GM21723 (cell line): ENCODE measurements at regions not wholly inside any gene's neighbourhood (a gene's known extent, or its start where the extent isn't known, plus 50 kb on each side); places are given as distances from the start of the nearest gene placed in this dataset.

ENCODE experiments used
- ATAC-seq: cut with Tn5 transposase; IDR thresholded peaks from one replicate; pipeline ENCODE4 v1.9.1; 2021; ENCODE audit warnings: mild to moderate bottlenecking, moderate library complexity; ENCODE audit not compliant: unreplicated experiment

DNA sequence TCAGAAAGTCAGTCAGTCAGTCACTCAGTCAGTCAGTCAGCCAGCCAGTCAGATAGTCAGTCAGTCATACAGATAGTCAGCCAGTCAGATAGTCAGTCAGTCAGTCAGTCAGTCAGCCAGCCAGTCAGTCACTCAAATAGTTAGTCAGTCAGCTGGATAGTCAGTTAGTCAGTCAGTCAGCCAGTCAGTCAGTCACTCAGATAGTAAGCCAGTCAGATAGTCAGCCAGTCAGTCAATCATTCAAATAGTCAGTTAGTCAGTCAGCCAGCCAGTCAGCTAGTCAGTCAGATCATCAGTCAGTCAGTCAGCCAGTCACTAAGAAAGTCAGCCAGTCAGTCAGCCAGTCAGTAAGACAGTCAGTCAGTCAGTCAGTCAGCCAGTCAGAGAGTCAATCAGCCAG is 477.1 kb downstream of the AGTPBP1 start:
- ATAC-seq, result no peak

GRCh38 chr9:85263288-85263687 is 478.5 kb downstream of the AGTPBP1 start:
- ATAC-seq, result no peak

DNA sequence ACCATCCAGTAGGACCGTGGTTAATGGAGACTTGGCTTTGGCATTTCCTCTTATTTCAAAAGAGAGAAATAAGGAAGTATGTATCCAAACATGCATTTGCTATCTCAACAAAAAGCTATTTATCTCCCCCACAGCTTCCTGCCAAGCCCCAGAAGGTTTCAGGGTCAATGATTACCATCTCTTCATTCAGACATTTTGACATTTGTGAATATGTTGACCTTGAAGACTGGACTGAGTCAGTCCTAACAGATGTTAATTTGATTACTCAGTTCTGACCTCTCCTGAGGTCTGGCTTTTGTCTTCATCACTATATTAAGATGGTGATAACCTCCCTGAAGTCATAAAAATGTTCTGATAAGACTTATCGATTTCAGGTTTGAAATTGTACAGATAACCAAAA is 479.4 kb downstream of the AGTPBP1 start:
- ATAC-seq, result no peak

- ATAC-seq, result no peak
Measured at GRCh38 chr9:85260275-85260845, 481.4 kb downstream of the AGTPBP1 start.

DNA sequence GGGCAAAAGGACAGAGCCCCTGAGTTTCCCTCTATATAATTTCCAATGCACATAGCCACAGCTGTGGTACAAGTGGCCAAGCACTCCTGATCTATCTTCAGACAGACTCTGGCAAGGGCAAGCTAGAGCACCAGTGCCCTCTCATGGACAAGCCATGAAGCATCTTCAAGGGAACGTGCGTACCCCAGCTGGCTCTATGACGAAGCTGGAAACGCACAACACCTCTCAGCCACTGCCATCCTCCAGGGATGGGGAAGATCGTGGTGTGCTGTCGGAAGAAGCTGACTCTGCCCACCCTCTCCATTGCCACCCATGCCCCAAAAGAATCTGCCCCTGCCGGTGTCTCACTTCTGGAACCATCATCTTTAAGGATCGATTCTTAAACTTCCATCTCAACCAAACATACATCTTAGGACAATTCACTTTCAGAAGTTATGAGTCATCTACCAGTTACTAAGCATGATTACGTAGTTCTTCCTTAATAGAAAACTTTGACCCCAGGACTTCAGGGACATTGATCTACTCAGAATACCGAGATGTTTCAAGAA is 482.9 kb downstream of the AGTPBP1 start:
- ATAC-seq, result no peak

- ATAC-seq, result no peak
Measured at GRCh38 chr9:85258236-85258635, 483.5 kb downstream of the AGTPBP1 start.

GRCh38 chr9:85249313-85249621 is 492.5 kb downstream of the AGTPBP1 start:
- no peak for ATAC-seq

DNA sequence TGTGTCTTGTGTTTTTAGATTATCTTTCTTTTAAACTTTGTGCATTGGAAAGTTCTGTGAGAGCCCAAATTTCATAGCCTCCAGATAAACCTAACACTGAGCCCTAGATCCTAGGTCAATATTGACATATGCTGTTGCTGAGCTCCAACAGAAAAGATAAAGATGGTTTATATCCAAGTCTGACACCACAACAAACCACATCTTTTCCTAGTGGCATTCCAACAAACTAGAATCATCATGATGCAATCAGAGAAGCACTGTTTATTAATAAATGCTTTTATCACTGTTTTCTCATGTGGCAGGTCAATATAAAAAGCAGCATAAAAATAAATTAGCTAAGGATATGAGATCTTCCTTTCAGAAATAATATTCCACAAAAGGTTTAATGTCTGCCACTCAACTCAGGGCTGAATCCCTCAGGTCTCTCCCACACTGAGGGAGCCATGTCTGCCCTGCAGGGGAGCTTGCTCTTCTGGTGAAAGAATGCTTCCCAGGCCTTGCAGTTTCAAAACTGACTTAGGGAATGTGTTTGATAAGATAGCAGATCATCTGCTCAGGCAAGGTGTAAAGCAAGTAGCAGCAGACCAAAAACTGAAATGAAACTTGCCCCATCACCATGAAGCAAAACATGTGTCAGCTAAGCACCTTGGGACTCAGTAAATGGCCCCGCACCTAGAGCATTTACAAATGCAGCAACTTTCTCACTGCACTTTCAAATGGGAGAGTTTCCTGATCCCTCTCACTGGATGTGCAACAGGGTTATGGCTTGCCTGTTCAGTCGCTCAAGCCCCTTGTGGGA is 493.0 kb downstream of the AGTPBP1 start:
- no peak for ATAC-seq

GRCh38 chr9:85246541-85246940 is 495.2 kb downstream of the AGTPBP1 start:
- no peak for ATAC-seq

GRCh38 chr9:85244856-85245255 is 496.9 kb downstream of the AGTPBP1 start:
- ATAC-seq, result no peak

- ATAC-seq, result no peak
Measured at GRCh38 chr9:85243977-85244376, 497.8 kb downstream of the AGTPBP1 start.

- no peak for ATAC-seq
Measured at GRCh38 chr9:85237478-85237877, 504.3 kb downstream of the AGTPBP1 start.

GRCh38 chr9:85230081-85230480 is 511.7 kb downstream of the AGTPBP1 start:
- no peak for ATAC-seq

- no peak for ATAC-seq
Measured at GRCh38 chr9:85228111-85228855, 513.5 kb downstream of the AGTPBP1 start.

DNA sequence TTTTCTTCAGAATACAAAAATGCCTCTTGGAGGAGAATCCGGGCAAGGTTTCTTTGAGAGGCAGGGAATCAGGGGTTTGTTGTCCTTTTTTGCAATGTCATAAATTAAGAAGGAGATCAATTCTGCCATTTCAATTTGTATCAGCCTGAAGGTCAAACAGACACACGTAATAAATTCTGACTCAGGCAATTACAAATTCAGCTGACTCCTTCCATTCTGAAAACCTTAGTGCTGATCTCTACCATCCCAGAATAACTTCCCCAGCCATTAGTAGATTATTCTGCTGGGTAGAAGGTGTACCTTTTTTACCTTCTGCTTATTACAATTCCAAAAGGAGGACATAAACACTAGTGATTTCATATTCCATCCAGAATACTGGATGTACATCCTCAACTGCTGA is 516.6 kb downstream of the AGTPBP1 start:
- ATAC-seq, result no peak

- ATAC-seq, result no peak
Measured at GRCh38 chr9:85224729-85225128, 517.0 kb downstream of the AGTPBP1 start.

DNA sequence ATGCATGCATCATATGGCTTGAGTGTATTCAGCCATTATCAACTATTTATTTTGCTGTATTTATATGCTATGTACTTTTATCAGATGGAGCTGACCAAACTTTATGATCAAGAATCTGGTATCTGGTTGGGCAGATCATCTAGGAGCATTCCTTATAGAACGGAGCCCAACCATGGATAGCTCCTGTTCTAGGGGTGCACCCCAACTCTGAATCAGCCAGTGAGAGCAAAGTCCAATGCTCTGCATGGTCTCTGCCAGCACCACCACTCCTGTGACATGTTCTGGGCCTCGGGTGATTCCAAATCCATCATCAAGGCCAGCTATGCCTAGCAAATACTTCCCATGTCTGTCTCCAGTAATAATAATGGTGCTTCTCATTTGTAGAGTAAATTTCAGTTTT is 517.5 kb downstream of the AGTPBP1 start:
- no peak for ATAC-seq

- no peak for ATAC-seq
Measured at GRCh38 chr9:85223506-85224125, 518.1 kb downstream of the AGTPBP1 start.

- no peak for ATAC-seq
Measured at GRCh38 chr9:85216601-85217000, 525.2 kb downstream of the AGTPBP1 start.

DNA sequence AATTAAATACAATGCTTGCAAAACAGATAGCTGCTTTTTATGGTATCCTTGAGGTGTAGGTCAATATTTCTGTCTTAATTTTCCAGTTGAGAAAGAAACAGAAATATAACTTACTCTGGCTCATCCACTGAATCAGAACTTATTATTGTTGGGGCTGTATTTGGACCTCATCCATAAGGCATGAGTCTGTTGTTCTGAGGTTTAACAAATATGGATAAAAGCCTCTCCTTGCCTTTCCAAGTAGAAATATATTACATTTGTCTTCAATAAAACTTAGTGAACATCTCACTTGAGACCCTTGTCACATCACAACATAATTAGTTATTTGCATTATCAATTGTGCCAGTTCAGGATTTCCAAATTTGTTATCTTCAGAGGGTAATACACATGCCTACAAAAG is 525.8 kb downstream of the AGTPBP1 start:
- ATAC-seq, result no peak

DNA sequence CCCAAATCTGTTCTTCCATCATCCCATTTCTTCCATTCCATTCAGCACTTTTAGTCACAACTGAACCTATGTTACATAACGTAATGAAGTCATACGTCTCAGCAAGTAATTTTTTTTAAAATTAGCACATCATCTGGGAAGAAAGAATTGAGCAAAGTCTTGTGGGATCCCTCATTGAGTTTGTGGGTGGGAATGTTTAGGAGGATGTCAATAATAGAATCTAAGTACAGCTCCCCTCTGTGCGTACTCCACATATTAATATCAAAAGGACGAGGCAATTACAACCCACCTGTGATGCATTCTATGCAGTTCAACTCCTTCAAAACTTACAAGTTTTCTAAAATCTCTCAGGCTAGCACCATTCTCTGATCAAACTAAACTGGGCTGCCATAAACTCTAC is 526.3 kb downstream of the AGTPBP1 start:
- no peak for ATAC-seq
